ENCODE measurements at regions not wholly inside any gene's neighbourhood (a gene's known extent, or its start where the extent isn't known, plus 50 kb on each side); places are given as distances from the start of the nearest gene placed in this dataset.
"Not testable (repeated sequence)": the region's sequence is repeated elsewhere in the genome, so short reads cannot be mapped to it uniquely, and the experiment has no call there.

DNA sequence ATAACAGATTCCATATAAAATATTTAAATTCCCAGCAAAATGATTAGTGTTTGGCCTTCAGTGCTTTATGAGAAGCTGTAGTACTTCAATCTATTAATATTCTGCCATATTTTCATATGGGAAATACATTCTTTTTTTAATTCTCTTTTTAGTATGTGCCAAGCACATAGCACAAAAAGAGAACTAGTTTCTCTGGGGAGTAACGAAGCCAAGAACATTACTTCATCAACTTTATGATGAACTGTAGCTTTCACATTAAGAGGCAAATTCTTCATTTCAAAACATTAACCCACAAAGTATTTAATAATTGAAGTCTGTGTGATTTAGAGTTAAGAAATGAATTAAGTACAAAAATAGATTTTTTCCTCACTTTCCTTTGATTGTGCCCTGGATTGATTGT, 281.0 kb upstream of the EYS start:
- no peak overlapping the region for H3K27ac ChIP-seq
- no peak overlapping the region for H3K4me3 ChIP-seq

GRCh38 chr6:65984089-65984488, 277.1 kb upstream of the EYS start:
- Histone ChIP-seq H3K4me3 (no peak overlapping the region), H3K27ac (no peak overlapping the region)

GRCh38 chr6:65979120-65979519, 272.1 kb upstream of the EYS start:
- Histone ChIP-seq H3K4me3 (no peak overlapping the region), H3K27ac (no peak overlapping the region)

GRCh38 chr6:65971252-65971651, 264.2 kb upstream of the EYS start:
- not testable (repeated sequence) for H3K27ac ChIP-seq, H3K4me3 ChIP-seq

GRCh38 chr6:65964261-65964660, 257.2 kb upstream of the EYS start:
- Histone ChIP-seq H3K27ac (no peak overlapping the region), H3K4me3 (no peak overlapping the region)

DNA sequence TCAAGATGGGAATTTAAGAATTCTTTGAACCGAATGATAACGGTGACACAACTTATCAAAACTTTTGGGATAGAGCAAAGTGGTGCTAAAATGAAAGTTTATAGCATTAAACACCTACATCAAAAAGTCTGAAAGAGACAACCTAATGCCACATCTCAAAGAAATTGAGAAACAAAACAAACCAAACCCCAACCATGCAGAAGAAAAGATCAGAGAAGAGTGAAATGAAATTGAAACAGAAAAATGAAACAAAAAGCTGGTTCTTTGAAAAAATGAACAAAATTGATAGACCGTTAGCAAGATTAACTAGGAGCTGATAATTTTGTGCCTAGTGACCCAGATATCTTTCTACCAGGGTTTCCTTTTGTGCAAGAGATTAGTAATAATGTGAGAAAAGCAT, 248.0 kb upstream of the EYS start:
- Histone ChIP-seq H3K27ac (no peak overlapping the region), H3K4me3 (no peak overlapping the region)

GRCh38 chr6:65948062-65948461, 241.0 kb upstream of the EYS start:
- Histone ChIP-seq H3K27ac (no peak overlapping the region), H3K4me3 (no peak overlapping the region)

- no peak overlapping the region for H3K27ac ChIP-seq
- H3K4me3 ChIP-seq: no peak overlapping the region
Measured at GRCh38 chr6:65943548-65943947, 236.5 kb upstream of the EYS start.

DNA sequence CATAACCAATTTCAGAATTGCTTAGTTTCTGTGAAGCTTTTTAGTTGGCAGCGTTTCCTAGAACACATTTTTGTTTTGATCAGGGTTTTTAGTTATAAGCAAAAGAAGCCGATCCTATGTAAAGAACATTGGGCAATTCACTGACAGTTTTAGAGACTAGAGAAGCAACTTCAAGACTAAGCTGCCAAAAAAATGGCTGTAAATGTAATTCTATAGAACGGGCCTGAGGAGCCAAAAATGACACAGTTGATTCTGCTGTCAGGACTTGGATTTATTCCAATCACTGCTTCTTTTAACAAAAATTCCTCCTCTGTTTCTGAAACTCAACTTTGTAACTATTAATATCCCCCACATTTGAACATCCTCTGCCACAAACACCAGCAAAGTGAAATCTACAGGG, 236.0 kb upstream of the EYS start:
- Histone ChIP-seq H3K4me3 (no peak overlapping the region), H3K27ac (no peak overlapping the region)

GRCh38 chr6:65938000-65938399, 231.0 kb upstream of the EYS start:
- Histone ChIP-seq H3K27ac (no peak overlapping the region), H3K4me3 (no peak overlapping the region)

DNA sequence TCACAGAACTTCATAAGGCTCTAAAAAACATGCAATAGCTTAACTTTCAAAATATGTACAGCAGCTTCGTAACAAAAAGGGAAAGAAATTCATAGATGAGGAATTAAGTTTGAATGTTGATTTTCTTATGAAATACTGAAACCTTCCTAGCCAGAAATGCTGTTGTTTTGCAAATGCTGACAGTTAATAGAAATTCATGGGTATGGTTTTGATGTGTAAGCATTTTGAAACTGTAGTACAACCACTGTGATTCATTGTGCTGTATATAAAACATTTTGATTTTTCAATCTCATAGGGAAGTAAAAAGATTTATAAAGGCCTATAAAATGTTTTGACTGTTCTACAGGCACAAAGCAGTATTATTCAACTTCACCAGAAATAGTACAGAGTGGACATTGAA, 228.4 kb upstream of the EYS start:
- H3K4me3 ChIP-seq: no peak overlapping the region
- H3K27ac ChIP-seq: no peak overlapping the region

- no peak overlapping the region for H3K4me3 ChIP-seq
- no peak overlapping the region for H3K27ac ChIP-seq
Measured at GRCh38 chr6:65933390-65933789, 226.4 kb upstream of the EYS start.

DNA sequence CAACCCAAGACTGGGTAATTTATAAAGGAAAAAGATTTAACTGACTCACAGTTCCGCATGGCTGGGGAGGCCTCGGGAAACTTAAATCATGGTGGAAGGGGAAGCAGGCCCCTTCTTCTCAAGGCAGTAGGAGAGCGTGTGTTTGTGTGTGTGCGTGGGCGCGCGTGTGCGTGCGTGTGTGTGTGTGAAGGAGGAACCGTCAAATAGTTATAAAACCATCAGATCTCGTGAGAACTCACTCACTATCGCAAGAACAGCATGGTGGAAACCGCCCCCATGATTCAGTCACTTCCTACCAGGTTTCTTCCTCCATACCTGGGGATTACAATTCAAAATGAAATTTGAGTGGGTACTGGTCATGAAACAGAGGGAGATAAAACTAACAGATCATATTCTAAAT, 220.1 kb upstream of the EYS start:
- H3K4me3 ChIP-seq: no peak overlapping the region
- no peak overlapping the region for H3K27ac ChIP-seq

DNA sequence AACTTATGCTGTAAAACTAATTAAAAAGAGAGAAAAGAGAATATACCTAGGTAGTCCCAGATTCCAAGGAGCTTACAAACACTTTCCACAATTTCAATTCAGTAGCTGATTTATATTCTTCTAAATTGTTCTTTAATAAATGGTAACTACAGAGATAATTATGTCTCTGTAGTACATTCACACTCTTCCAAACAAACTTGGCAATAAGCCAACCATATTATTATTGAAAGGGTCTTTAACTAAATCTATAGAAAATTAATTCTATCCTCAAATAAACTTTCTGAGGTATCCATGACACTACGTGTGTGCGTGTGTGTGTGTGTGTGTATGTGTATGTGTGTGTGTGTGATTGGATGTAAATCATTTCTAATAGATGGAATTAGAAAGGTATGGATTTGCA, 217.4 kb upstream of the EYS start:
- H3K27ac ChIP-seq: no peak overlapping the region
- no peak overlapping the region for H3K4me3 ChIP-seq

DNA sequence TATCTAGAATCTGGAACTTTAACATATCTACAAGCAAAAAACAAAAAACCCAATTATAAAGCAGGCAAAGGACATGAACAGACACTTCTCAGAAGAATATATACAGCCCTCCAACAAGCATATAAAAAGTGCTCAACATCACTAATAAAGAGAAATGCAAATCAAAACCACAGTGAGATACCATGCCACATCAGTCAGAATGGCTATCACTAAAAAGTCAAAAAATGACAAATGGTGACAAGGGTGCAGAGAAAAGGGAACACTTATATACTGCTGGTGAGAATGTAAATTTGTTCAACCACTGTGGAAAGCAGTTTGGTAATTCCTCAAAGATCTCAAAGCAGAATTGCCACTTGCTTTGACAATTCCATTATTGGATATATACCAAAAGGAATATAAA, 215.0 kb upstream of the EYS start:
- no peak overlapping the region for H3K4me3 ChIP-seq
- no peak overlapping the region for H3K27ac ChIP-seq

DNA sequence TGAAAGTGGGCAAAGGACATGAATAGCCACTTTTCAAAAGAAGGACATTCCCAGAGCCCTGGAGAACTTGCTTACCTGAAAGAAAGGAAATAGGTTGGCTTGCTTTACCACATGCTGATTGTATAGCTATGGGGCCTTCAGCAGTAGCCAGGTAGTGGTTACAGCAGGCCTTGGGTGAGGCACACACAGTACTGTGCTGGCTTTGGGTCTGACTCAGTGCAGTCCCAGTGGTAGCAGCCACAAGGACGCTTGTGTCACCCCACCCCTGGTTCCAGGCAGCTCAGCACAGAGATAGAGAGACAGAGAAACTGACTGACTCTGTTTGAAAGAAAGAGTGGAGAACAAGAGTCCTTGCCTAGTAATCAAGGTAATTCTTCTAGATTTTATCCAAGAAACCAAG, 201.0 kb upstream of the EYS start:
- Histone ChIP-seq H3K27ac (no peak overlapping the region), H3K4me3 (no peak overlapping the region)

DNA sequence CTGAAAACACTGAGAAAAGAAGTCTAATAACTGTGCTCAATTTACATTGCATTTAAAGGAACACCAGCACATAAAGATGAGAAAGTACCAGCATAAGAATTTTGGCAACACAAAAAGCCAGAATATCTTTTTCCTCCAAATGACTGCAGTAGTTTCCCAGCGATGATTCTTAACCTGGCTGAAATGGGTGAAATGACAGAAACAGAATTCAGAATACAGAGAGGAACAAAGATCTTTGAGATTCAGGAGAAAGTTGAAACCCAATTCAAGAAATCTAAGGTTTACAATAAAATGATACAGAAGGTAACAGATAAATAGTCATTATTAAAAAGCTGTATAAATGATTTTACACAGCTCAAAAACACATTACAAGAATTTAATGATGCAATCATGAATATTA, 197.0 kb upstream of the EYS start:
- Histone ChIP-seq H3K4me3 (no peak overlapping the region), H3K27ac (no peak overlapping the region)

DNA sequence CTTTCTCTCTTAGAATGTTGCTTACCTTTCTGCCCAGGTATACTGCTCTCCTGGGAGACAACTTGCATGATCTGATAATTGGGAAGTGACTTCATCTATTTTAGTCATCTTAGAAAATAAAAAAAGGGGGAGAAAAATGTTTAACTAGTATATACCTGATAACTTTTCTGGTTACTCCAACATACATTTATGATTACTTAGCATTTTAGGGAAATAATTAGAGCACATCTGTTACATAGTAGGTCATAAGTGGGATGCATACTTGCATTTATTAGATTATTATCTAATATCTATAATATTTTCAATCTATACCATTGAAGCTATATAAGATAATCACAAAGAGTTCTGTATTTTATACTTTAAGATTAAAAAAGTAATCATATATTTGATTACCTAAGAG, 193.9 kb upstream of the EYS start:
- H3K27ac ChIP-seq: no peak overlapping the region
- no peak overlapping the region for H3K4me3 ChIP-seq

DNA sequence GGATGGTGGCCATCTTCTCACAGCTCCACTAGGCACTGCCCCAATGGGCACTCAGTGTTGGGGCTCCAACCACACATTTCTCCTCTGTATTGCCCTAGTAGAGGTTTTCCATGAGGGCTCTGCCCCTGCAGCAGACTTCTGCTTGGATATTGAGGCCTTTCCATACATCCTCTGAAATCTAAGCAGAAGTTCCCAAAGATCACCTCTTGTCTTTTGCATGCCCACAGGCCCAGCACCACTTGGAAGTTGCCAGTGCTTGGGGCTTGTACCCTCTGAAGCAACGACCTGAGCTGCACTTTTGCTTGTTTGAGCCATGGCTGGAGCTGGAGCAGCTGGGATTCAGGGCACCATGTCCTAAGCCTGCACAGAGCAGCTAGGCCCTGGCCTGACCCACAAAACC, 189.1 kb upstream of the EYS start:
- Histone ChIP-seq H3K4me3 (no peak overlapping the region), H3K27ac (no peak overlapping the region)

DNA sequence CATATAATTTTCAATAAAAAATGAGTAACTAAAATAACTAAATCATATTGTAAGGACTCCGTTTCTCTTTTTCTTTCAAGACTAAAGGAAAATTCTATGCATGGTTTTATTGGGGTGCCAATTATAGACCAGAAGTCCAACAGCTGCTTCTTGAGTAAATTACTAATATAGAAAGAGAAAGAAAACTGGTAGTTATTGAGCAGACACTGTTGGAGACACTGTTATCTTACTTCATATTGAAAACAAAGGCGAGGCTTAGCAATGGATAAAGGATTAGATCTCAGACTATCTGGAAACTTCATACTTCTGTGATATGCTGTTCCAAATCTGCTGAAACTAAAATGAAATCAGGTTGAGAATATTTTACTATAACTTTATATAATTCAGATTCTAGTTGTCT, 169.6 kb upstream of the EYS start:
- H3K4me3 ChIP-seq: no peak overlapping the region

DNA sequence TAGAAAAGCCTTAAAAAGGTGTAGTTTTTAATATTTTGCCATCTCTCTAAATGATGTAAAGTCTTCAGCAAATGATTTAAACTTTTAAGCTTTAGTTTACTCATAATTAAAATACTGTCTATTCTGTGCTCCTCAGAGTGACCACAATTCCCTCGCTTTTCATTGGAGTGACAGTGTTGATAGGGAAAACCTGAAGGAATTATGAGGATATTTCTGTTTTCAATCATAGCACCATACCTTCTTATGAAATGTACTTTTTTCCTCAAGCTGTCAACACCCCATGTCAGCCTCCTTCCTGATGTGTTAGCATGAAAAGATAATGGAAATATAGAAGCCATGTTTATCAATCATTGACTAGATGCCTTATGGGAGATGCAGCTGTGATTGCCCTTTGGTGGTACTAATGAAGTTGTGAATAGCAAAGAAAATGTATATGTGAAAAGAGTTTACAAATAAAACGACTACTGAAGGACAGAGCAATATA, 145.4 kb upstream of the EYS start:
- Histone ChIP-seq H3K27ac (no peak overlapping the region), H3K4me3 (no peak overlapping the region)

More for the DNA sequence above, 169.6 kb upstream of the EYS start:
- no peak overlapping the region for H3K27ac ChIP-seq

GRCh38 chr6:65830151-65830550, 123.1 kb upstream of the EYS start:
- no peak overlapping the region for H3K4me3 ChIP-seq
- H3K27ac ChIP-seq: no peak overlapping the region

DNA sequence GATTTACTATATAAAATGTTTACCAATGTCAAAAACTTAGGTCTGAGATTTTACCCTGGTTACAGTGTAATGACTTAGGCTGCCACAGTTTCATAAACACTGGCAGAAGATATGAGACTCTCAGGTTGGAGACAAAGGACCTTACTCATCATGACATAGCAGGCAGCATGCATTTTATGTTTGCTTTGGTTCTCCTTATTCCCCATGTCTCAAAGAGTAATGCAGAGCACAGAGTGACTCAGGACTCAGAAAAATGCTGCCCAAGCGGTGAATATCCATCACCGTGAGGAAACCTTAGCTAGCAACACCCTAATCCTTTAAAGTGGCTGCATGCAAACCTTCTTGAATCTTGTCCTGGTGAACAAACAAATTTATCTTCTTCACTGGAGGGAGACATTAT, 112.1 kb upstream of the EYS start:
- Histone ChIP-seq H3K27ac (no peak overlapping the region), H3K4me3 (no peak overlapping the region)
